HEK293 (cell line): ENCODE measurements at regions not wholly inside any gene's neighbourhood (a gene's known extent, or its start where the extent isn't known, plus 50 kb on each side); places are given as distances from the start of the nearest gene placed in this dataset.

Experiments
- BCL11A ChIP-seq: fragments of 450-650 bp; formaldehyde crosslinking; IDR thresholded peaks from 2 replicates; pipeline ENCODE4 v1.5.1; 2016; ENCODE audit warnings: low read depth, missing biosample characterization, missing genetic modification characterization
- CTCF ChIP-seq: fragments of 450-650 bp; formaldehyde crosslinking; IDR thresholded peaks from 2 replicates; pipeline ENCODE4 v1.5.1; 2016; ENCODE audit warnings: missing biosample characterization, missing genetic modification characterization
- EGR2 ChIP-seq: fragments of 450-650 bp; formaldehyde crosslinking; IDR thresholded peaks from 2 replicates; pipeline ENCODE4 v1.5.1; 2016; ENCODE audit warnings: low read depth, missing biosample characterization, missing genetic modification characterization
- HOXA7 ChIP-seq: sonication (generic); formaldehyde crosslinking; IDR thresholded peaks from 2 replicates; pipeline ENCODE4 v1.8.1; 2022; ENCODE audit warnings: missing genetic modification reagents, borderline replicate concordance
- PRDM1 ChIP-seq: fragments of 450-650 bp; formaldehyde crosslinking; IDR thresholded peaks from 2 replicates; pipeline ENCODE4; 2016; ENCODE audit warnings: missing biosample characterization, missing genetic modification characterization
- ZBTB20 ChIP-seq: fragments of 450-650 bp; formaldehyde crosslinking; IDR thresholded peaks from 2 replicates; pipeline ENCODE4 v1.5.1; 2016; ENCODE audit warnings: missing biosample characterization, missing genetic modification characterization
- ZNF132 ChIP-seq: fragments of 450-650 bp; formaldehyde crosslinking; IDR thresholded peaks from 2 replicates; pipeline ENCODE4 v1.5.1; 2017; ENCODE audit warnings: missing biosample characterization, missing genetic modification characterization, borderline replicate concordance
- ZNF274 ChIP-seq, 2 experiments: fragments of 200-500 bp in 1 of 2; fragments of 450-650 bp in 1 of 2; sonication (Bioruptor generic) in 1 of 2; formaldehyde crosslinking in 1 of 2; IDR thresholded peaks; 2 replicates each; pipeline versions ENCODE4 v1.5.1 to v1.6.1; 2014 to 2016; ENCODE audit warnings: borderline replicate concordance in 1 of 2, inconsistent platforms in 1 of 2, low read length in 1 of 2, missing biosample characterization in 1 of 2, missing genetic modification characterization in 1 of 2
- ZNF416 ChIP-seq: fragments of 450-650 bp; formaldehyde crosslinking; IDR thresholded peaks from 2 replicates; pipeline ENCODE4 v1.5.1; 2016; ENCODE audit warnings: missing biosample characterization, missing genetic modification characterization
- ZNF701 ChIP-seq: fragments of 450-650 bp; formaldehyde crosslinking; IDR thresholded peaks from 2 replicates; pipeline ENCODE4 v1.5.1; 2016; ENCODE audit warnings: missing biosample characterization, missing genetic modification characterization

DNA sequence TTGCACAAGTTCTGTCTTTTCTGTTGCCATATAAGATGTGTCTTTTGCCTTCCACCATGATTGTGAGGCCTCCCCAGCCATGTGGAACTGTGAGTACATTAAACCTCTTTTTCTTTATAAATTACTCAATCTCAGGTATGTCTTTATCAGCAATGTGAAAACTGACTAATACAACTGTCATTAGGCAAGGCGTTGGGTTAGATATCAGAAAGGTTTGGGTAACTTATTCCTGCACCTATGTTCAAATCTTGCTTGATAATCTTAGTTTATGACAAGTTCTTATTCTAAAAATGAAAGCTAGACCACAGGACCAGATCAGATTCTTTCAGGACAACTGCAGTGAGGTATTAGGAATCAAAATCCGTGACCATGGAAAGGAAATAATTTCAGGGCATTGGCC, 160.6 kb upstream of the BDNF start:
- TF ChIP-seq EGR2 (tag by site-specific recombination) (no peak), CTCF (tag by site-specific recombination) (no peak), ZNF132 (tag by site-specific recombination) (no peak), ZBTB20 (tag by site-specific recombination) (no peak), PRDM1 (no peak), ZNF416 (tag by site-specific recombination) (no peak), ZNF701 (no peak), BCL11A (tag by site-specific recombination) (no peak), HOXA7 (CRISPR knock-in tag) (no peak), ZNF274 (IDR thresholded peaks at IDR 0.05; ENCODE audit: low read length) (no peak), ZNF274 (tag by site-specific recombination; IDR thresholded peaks at IDR 0.05; ENCODE audit: borderline replicate concordance) (no peak)
